ENCODE measurements at regions not wholly inside any gene's neighbourhood (a gene's known extent, or its start where the extent isn't known, plus 50 kb on each side); places are given as distances from the start of the nearest gene placed in this dataset.

DNA sequence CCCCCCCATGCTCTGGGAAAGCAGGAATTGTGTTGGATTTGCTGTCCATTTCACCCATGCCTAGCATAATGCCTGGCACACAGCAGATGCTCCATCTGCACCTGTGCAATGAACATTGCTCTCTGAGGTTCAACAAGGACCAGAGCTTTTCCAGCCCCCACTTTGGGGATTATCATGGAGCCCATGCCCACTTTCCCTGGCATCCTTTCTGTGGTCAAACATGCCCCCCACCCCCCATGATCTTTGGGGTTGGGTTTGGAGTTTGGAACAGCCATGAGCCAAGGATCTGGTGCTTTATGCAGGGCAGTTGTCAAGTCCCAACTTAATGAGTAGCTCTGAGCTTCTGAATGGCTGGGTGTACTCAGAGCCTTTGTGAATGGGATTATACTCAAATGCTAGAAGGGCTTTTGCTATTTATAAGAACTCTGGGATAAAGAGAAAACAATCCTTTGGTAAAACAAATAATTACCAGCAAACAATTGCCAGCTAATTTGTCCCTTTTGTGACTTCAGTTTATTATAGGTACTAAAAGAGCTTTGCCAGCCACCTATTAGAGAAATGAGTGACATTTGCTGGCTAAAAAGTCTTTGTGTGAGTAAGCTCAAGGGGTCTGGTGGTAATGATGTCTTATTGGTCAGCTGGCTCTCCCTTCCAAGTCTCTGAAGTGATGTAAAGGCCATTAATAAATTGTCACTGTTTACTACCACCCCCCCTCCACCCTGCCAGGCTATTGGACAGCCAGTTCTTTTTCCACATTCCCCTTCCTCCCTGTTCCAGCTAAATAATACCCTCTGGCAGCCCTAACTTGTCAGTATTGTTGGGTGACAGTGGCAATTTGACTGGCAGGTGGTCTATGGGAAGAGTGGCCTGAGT lies 182.3 kb downstream of the MACROH2A1 start:
- intact Hi-C loops (cut with DNase I; ENCODE audit: low total_unique reads), result no loop called here
- H3K9me3 ChIP-seq, result no peaks in the 10 kb centered on the region
- TF ChIP-seq POLR2A (IDR thresholded peaks at IDR 0.05), result no peak
- no peak overlapping the region for H3K4me3 ChIP-seq
- H3K36me3 ChIP-seq (ENCODE audit: low read depth, missing control alignments), result no peaks in the 10 kb centered on the region
- H3K27ac ChIP-seq, result no peak overlapping the region
- H3K27me3 ChIP-seq, result no peaks in the 10 kb centered on the region
- no peak for DNase-seq
- H3K4me1 ChIP-seq, result no peaks in the 10 kb centered on the region

DNA sequence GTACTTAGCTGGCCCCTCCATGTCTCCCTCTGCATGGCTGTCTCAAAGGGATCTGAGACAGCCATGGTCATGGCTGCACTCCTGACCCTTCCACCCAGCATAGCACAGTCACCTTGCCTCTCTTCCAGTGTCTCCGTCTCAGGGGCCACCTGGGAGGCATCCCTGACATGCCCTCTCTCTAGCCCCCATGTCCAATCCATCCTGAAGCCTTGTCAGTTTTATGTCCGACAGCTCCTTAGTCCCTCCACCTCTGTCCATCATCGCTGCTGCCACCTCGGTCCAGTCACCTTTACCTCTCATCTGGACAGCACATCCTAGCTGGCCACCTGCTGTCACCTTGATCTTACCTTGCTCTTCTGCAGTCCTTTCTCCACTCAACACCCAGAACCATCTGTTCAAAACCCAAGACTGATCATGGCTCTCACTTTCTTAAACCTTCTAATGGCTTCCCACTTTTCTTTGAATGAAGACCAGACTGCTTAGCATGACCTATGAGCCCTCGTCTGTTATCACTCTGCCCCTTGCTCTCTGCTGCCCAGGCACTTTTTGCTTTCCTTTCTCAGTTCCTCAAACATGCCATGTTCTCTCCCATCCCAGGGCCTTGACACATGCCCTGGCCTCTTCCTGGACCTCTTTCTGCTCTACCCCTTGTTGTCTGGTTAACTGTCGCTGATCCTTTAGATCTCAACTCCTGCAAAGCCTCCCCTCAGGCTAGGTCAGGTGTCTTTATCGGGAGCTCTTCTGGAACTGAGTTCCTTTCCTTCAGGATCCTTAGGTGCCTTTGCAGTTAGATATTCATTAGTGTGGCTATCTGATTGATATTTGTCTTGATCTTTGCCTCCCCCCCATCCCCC lies 181.8 kb upstream of the PITX1 start:
- no peaks in the 10 kb centered on the region for H3K27me3 ChIP-seq
- intact Hi-C loops (cut with DNase I; ENCODE audit: low total_unique reads), result no loop called here
- H3K36me3 ChIP-seq (ENCODE audit: low read depth, missing control alignments), result no peaks in the 10 kb centered on the region
- no peaks in the 10 kb centered on the region for H3K4me1 ChIP-seq
- TF ChIP-seq, protein P1, sequence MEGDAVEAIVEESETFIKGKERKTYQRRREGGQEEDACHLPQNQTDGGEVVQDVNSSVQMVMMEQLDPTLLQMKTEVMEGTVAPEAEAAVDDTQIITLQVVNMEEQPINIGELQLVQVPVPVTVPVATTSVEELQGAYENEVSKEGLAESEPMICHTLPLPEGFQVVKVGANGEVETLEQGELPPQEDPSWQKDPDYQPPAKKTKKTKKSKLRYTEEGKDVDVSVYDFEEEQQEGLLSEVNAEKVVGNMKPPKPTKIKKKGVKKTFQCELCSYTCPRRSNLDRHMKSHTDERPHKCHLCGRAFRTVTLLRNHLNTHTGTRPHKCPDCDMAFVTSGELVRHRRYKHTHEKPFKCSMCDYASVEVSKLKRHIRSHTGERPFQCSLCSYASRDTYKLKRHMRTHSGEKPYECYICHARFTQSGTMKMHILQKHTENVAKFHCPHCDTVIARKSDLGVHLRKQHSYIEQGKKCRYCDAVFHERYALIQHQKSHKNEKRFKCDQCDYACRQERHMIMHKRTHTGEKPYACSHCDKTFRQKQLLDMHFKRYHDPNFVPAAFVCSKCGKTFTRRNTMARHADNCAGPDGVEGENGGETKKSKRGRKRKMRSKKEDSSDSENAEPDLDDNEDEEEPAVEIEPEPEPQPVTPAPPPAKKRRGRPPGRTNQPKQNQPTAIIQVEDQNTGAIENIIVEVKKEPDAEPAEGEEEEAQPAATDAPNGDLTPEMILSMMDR (IDR thresholded peaks at IDR 0.05), result no peak
- TF ChIP-seq POLR2A (IDR thresholded peaks at IDR 0.05), result no peak
- no peak for DNase-seq
- WGBS, 2 donors, result 78 to 83% methylated on average over 7 of the region's 7 CpGs
- no peaks in the 10 kb centered on the region for H3K9me3 ChIP-seq
- no peak overlapping the region for H3K4me3 ChIP-seq
- H3K27ac ChIP-seq, result no peak overlapping the region

DNA sequence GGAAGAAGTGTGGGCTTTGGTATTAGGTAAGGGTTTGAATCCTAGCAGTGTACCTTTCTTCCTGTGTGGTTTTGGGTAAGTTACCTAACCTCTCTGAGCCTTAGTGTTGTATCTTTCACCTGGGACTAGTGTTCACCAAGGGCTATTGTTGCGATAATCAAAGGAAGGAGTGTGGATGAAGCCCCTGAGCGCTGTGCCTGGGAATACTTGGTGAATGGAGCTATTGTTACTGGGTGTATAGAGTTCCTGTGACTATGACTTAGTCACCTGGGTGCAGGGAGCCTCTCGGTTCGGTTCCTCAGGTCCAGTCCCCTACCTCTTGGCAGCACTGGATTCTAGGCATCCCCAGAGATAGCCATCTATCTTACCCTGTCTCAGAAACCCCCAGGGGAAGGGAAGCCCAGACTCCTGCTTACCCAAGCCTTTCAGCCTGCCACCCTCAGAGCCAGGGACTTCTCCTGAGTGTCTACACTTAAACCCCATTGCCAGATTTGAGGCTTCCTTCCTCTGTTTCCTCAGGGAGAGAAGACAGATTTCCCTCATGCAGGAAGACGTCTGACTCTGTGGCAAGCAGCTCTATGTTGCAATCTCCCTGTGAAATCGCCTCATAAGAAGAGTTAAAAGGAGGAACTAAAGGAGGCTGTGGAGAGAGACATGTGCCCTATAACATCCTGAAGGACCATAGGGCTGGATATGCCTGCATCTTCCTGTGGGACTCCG lies 181.0 kb upstream of the PITX1 start:
- Histone ChIP-seq H3K4me3 (no peak overlapping the region), H3K4me1 (no peaks in the 10 kb centered on the region), H3K9me3 (no peaks in the 10 kb centered on the region), H3K27me3 (no peaks in the 10 kb centered on the region), H3K36me3 (ENCODE audit: low read depth, missing control alignments) (no peaks in the 10 kb centered on the region), H3K27ac (no peak overlapping the region)
- TF ChIP-seq, protein P1 (IDR thresholded peaks at IDR 0.05), result no peak
- no peak for TF ChIP-seq POLR2A (IDR thresholded peaks at IDR 0.05)
- intact Hi-C loops (cut with DNase I; ENCODE audit: low total_unique reads), result no loop called here
- DNase-seq, result no peak
- 77% methylated on average over 7 of the region's 7 CpGs for WGBS, 2 donors

DNA sequence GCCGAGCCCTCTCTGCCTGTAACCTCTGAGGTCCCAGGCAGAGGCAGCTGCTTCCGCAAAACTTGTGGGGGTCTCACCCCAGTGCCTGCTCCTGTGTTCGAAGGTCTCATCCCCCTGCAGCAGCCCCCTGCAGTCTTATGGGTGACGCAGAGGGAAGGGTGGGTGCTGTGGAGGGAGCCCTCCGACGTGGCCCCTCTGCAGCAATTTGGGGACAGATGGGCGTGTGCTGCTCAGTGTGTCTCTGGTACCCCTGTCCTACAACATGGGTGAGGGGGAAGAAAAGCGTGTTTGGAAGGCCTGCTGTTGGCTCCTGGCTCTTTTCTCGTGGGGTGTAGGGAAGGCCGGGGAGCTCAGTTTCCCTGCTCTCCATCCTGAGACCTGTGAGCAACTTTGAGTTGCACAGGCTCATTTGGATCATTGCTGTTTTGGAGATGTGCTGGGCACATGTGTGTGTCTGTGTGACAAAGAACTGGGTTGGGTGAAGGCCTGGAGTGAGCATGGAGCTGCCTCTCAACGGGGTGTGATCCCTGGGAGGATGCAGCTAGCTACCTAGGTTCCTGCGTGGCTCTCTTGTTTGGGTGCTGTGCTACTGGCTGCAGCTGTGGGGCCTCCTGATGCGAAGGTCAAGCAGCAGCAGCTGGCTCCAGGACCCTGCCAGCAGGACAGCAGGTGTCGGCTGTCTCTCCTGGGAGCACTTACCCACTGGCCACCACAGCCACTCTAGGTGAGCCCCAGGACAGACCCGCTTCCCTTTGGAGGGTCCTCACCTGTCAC lies 179.6 kb upstream of the PITX1 start:
- no peak for TF ChIP-seq POLR2A (IDR thresholded peaks at IDR 0.05)
- TF ChIP-seq, protein P1 (IDR thresholded peaks at IDR 0.05), result no peak
- 77 to 82% methylated on average over 10 to 15 of the region's 15 CpGs for WGBS, 2 donors

More for the DNA sequence above, 179.6 kb upstream of the PITX1 start:
- H3K4me3 ChIP-seq, result no peak overlapping the region
- H3K27me3 ChIP-seq, result no peaks in the 10 kb centered on the region
- H3K36me3 ChIP-seq (ENCODE audit: low read depth, missing control alignments), result no peaks in the 10 kb centered on the region
- intact Hi-C loops (cut with DNase I; ENCODE audit: low total_unique reads), result no loop called here
- no peak overlapping the region for H3K27ac ChIP-seq
- no peak for DNase-seq
- no peaks in the 10 kb centered on the region for H3K9me3 ChIP-seq
- H3K4me1 ChIP-seq, result no peaks in the 10 kb centered on the region

All from testis (tissue), 2 donors.